A673 (cell line): ENCODE measurements at regions not wholly inside any gene's neighbourhood (a gene's known extent, or its start where the extent isn't known, plus 50 kb on each side); places are given as distances from the start of the nearest gene placed in this dataset.

Source experiments
- BruUV-seq: library from RNA; stranded (reverse); fragments of 400-500 nt; replicated peaks from 2 replicates; lab custom pipeline; 2021; lab: Mats Ljungman, UMichigan
- CTCF ChIA-PET: fragments of 300-600 bp; sonication (Branson Sonifier 250); formaldehyde crosslinking; loops from one replicate; lab custom pipeline; 2022; ENCODE audit warnings: antibody characterized with exemption; lab: Charles Lee
- POLR2A ChIA-PET: fragments of 300-600 bp; sonication (Branson Sonifier 250); formaldehyde crosslinking; loops from one replicate; lab custom pipeline; 2022; ENCODE audit warnings: antibody characterized with exemption; ENCODE audit not compliant: low non-redundant PET; lab: Charles Lee
- DNase-seq: peaks from one replicate; pipeline ENCODE4 v3.0.0-alpha.2; 2015; ENCODE audit warnings: low spot score
- H3K27ac ChIP-seq: fragments of 200-600 bp; sonication (generic); 2 replicates; pipeline ENCODE4 v1.5.1; 2016; ENCODE audit warnings: mixed run types, low read depth, mild to moderate bottlenecking, mixed read lengths, antibody characterized with exemption, low read length; ENCODE audit not compliant: poor library complexity, severe bottlenecking
- H3K27me3 ChIP-seq: fragments of 200-600 bp; sonication (generic); replicated peaks from 2 replicates; pipeline ENCODE4 v1.6.1; 2017; ENCODE audit warnings: mixed run types, low read depth, mild to moderate bottlenecking, mixed read lengths, antibody characterized with exemption, low read length; ENCODE audit not compliant: insufficient read depth, poor library complexity
- H3K36me3 ChIP-seq: fragments of 200-600 bp; sonication (generic); 2 replicates; pipeline ENCODE4 v1.6.1; 2016; ENCODE audit warnings: mixed run types, mild to moderate bottlenecking, mixed read lengths, antibody characterized with exemption, low read length; ENCODE audit not compliant: insufficient read depth, poor library complexity, severe bottlenecking
- H3K4me1 ChIP-seq: fragments of 200-600 bp; sonication (generic); 2 replicates; pipeline ENCODE4 v1.6.1; 2017; ENCODE audit warnings: mixed run types, mild to moderate bottlenecking, mixed read lengths, antibody characterized with exemption, low read length; ENCODE audit not compliant: insufficient read depth, poor library complexity, severe bottlenecking
- H3K4me3 ChIP-seq: fragments of 200-600 bp; sonication (generic); 2 replicates; pipeline ENCODE4 v1.5.1; 2016; ENCODE audit warnings: low read depth, mixed run types, mild to moderate bottlenecking, mixed read lengths, low read length; ENCODE audit not compliant: poor library complexity, severe bottlenecking
- H3K9me3 ChIP-seq: fragments of 200-600 bp; sonication (generic); 2 replicates; pipeline ENCODE4 v1.6.1; 2016; ENCODE audit warnings: mixed run types, low read depth, mild to moderate bottlenecking, mixed read lengths, antibody characterized with exemption, low read length; ENCODE audit not compliant: poor library complexity, severe bottlenecking
- CTCF ChIP-seq: fragments of 300-800, 200-600 bp; sonication (generic); conservative IDR thresholded peaks from 2 replicates; pipeline ENCODE4 v1.5.1; 2017; ENCODE audit warnings: low read depth, mild to moderate bottlenecking, antibody characterized with exemption, low read length, moderate library complexity, mixed read lengths
- EZH2 ChIP-seq: fragments of 200-600 bp; sonication (generic); IDR thresholded peaks from 2 replicates; pipeline ENCODE4 v1.6.1; 2017; ENCODE audit warnings: borderline replicate concordance, low read depth, mild to moderate bottlenecking, mixed read lengths, antibody characterized with exemption, low read length; ENCODE audit not compliant: poor library complexity, severe bottlenecking
- intact Hi-C: fragments of 100-400 bp; cut with micrococcal nuclease; formaldehyde crosslinking; loops from one replicate; pipeline ENCODE4 v1.10.0; 2022; ENCODE audit not compliant: unreplicated experiment

GRCh38 chr3:89046661-89047060, 60.8 kb upstream of the EPHA3 start:
- CTCF ChIA-PET, result no interaction called here

DNA sequence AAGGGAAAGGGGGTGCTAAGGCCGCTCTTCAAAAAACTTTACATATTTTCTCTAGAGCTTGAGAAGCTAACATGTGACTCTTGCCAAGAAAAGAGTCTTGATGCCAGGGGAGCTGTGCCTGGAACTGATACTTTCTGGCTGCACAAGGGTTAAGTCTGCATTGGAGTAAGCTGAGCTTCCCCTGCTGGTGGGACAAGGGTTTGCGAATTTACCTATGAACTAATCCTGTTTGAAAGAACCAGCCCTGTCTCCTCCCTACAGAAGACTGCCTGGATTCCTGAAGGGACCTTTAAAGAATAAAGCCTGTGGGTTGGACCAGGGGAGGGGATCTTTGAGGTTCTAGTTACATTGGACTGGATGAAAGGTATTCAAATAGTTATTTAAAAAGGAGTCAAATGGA, 58.3 kb upstream of the EPHA3 start:
- no peak overlapping the region for H3K27ac ChIP-seq
- no TSS peak for BruUV-seq
- no peak overlapping the region for H3K4me3 ChIP-seq
- H3K9me3 ChIP-seq, result no peaks in the 10 kb centered on the region
- intact Hi-C loops, result no loop called here
- CTCF ChIA-PET, result interaction anchor here (0.7 kb wide), 1 partner anchor 759 kb away, joined by 3 read pairs; no protein-coding TSS in a partner anchor
- POLR2A ChIA-PET, result interaction anchor here (0.7 kb wide), 1 partner anchor 15 kb away, joined by 6 read pairs; no protein-coding TSS in a partner anchor
- no peaks in the 10 kb centered on the region for H3K27me3 ChIP-seq
- H3K4me1 ChIP-seq, result peaks cover 8% of the 10 kb centered on the region
- DNase-seq, result peak; percentile 60
- H3K36me3 ChIP-seq, result no peaks in the 10 kb centered on the region
- TF ChIP-seq EZH2 (no peak), CTCF (peak; percentile 46)

More at GRCh38 chr3:89046661-89047060, 60.8 kb upstream of the EPHA3 start:
- Histone ChIP-seq H3K27me3 (no peaks in the 10 kb centered on the region), H3K4me1 (peaks cover 12% of the 10 kb centered on the region), H3K9me3 (no peaks in the 10 kb centered on the region), H3K27ac (no peak overlapping the region), H3K4me3 (no peak overlapping the region), H3K36me3 (no peaks in the 10 kb centered on the region)
- BruUV-seq, result no TSS peak
- no peak for DNase-seq
- intact Hi-C loops, result no loop called here
- no peak for TF ChIP-seq CTCF
- TF ChIP-seq EZH2, result no peak
- POLR2A ChIA-PET, result no interaction called here

- Histone ChIP-seq H3K4me3 (no peak overlapping the region), H3K9me3 (no peaks in the 10 kb centered on the region), H3K4me1 (peaks cover 8% of the 10 kb centered on the region), H3K27me3 (no peaks in the 10 kb centered on the region), H3K36me3 (no peaks in the 10 kb centered on the region), H3K27ac (no peak overlapping the region)
- intact Hi-C loops, result no loop called here
- BruUV-seq, result no TSS peak
- POLR2A ChIA-PET, result no interaction called here
- CTCF ChIA-PET, result interaction anchor here (0.7 kb wide), 1 partner anchor 848 kb away, joined by 8 read pairs; no protein-coding TSS in a partner anchor
- TF ChIP-seq CTCF (no peak), EZH2 (no peak)
- DNase-seq, result no peak
Measured at GRCh38 chr3:89052386-89052785, 55.0 kb upstream of the EPHA3 start.
